ENCODE measurements at regions not wholly inside any gene's neighbourhood (a gene's known extent, or its start where the extent isn't known, plus 50 kb on each side); places are given as distances from the start of the nearest gene placed in this dataset.

DNA sequence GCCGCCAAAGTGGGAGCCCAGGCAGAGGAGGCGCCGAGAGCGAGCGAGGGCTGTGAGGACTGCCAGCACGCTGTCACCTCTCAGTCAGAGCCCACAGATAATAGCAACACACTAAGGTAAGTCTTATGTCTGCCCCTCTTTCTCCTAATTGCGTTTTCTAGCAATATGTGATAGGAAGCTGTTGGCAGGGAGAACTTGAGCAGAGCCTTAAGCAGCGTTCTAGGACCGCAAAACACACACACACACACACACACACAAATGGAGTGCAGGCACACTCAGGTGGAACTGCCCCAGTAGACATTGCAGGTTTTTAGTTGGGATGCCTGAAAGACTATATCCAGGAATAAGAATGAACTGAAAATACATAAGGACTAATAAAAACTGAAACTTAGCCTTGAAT is 1188.5 kb downstream of the NXPH1 start:
- Histone ChIP-seq H3K27me3 (ENCODE audit: control insufficient read depth, insufficient read depth, low read length) (no peaks in the 10 kb centered on the region), H3K4me3 (ENCODE audit: low read depth, low read length) (no peak overlapping the region), H3K36me3 (ENCODE audit: control insufficient read depth, insufficient read depth, low read length) (no peaks in the 10 kb centered on the region)
- FAIRE-seq (no peak), DNase-seq (ENCODE audit: low read depth) (no peak)
- TF ChIP-seq, protein P1, sequence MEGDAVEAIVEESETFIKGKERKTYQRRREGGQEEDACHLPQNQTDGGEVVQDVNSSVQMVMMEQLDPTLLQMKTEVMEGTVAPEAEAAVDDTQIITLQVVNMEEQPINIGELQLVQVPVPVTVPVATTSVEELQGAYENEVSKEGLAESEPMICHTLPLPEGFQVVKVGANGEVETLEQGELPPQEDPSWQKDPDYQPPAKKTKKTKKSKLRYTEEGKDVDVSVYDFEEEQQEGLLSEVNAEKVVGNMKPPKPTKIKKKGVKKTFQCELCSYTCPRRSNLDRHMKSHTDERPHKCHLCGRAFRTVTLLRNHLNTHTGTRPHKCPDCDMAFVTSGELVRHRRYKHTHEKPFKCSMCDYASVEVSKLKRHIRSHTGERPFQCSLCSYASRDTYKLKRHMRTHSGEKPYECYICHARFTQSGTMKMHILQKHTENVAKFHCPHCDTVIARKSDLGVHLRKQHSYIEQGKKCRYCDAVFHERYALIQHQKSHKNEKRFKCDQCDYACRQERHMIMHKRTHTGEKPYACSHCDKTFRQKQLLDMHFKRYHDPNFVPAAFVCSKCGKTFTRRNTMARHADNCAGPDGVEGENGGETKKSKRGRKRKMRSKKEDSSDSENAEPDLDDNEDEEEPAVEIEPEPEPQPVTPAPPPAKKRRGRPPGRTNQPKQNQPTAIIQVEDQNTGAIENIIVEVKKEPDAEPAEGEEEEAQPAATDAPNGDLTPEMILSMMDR (IDR thresholded peaks at IDR 0.05; ENCODE audit: insufficient read depth, low read length, severe bottlenecking): no peak

DNA sequence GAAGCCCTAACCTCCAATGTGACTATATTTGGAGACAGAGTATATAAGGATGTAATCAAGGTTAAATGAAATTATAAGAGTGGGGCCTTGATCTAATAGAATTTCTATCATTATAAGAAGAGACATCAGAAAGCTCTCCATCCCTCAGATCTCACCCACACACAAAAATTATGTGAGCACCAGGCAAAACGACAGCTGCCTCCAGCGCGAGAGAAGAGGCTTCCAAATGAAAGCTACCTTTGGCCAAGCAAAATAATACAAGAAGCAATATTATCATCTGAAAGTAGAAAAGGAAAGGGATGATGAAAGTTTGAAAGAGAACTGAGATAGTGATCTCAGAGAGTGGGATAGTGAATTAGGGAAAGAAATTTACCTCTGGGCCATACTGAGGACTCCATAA is 1192.5 kb downstream of the NXPH1 start:
- TF ChIP-seq, protein P1 (IDR thresholded peaks at IDR 0.05; ENCODE audit: insufficient read depth, low read length, severe bottlenecking): no peak
- H3K4me3 ChIP-seq (ENCODE audit: low read depth, low read length): no peak overlapping the region
- no peak for FAIRE-seq

DNA sequence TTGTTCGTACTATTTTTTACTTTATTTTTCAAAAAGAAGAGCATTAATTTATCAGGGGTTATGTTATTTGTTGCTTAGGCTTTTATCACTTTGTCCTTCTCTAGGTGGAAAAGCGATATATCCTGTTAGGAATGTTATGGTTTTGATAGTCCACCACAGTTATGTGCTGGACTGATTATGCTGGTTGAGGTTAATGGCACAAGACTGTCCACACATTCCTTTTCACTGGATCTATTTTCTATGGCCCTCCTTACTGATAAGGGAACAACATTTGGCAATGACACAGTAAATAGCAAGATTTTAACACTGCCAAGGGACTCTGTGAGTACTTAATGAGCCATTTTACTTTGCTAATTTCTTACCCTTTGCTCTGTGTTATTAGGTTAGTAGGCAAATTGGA is 1212.3 kb downstream of the NXPH1 start:
- TF ChIP-seq, protein P1 (IDR thresholded peaks at IDR 0.05; ENCODE audit: insufficient read depth, low read length, severe bottlenecking): no peak
- Histone ChIP-seq H3K27me3 (ENCODE audit: control insufficient read depth, insufficient read depth, low read length) (no peaks in the 10 kb centered on the region), H3K4me3 (ENCODE audit: low read depth, low read length) (no peak overlapping the region), H3K36me3 (ENCODE audit: control insufficient read depth, insufficient read depth, low read length) (no peaks in the 10 kb centered on the region)
- no peak for FAIRE-seq
- DNase-seq (ENCODE audit: low read depth): no peak

More for the DNA sequence above, 1192.5 kb downstream of the NXPH1 start:
- DNase-seq (ENCODE audit: low read depth): no peak
- Histone ChIP-seq H3K27me3 (ENCODE audit: control insufficient read depth, insufficient read depth, low read length) (no peaks in the 10 kb centered on the region), H3K36me3 (ENCODE audit: control insufficient read depth, insufficient read depth, low read length) (no peaks in the 10 kb centered on the region)

GRCh38 chr7:9657257-9657656 is 1223.8 kb downstream of the NXPH1 start:
- TF ChIP-seq, protein P1 (IDR thresholded peaks at IDR 0.05; ENCODE audit: insufficient read depth, low read length, severe bottlenecking): no peak
- no peak for FAIRE-seq
- no peak for DNase-seq (ENCODE audit: low read depth)
- Histone ChIP-seq H3K27me3 (ENCODE audit: control insufficient read depth, insufficient read depth, low read length) (no peaks in the 10 kb centered on the region), H3K4me3 (ENCODE audit: low read depth, low read length) (no peak overlapping the region), H3K36me3 (ENCODE audit: control insufficient read depth, insufficient read depth, low read length) (no peaks in the 10 kb centered on the region)

DNA sequence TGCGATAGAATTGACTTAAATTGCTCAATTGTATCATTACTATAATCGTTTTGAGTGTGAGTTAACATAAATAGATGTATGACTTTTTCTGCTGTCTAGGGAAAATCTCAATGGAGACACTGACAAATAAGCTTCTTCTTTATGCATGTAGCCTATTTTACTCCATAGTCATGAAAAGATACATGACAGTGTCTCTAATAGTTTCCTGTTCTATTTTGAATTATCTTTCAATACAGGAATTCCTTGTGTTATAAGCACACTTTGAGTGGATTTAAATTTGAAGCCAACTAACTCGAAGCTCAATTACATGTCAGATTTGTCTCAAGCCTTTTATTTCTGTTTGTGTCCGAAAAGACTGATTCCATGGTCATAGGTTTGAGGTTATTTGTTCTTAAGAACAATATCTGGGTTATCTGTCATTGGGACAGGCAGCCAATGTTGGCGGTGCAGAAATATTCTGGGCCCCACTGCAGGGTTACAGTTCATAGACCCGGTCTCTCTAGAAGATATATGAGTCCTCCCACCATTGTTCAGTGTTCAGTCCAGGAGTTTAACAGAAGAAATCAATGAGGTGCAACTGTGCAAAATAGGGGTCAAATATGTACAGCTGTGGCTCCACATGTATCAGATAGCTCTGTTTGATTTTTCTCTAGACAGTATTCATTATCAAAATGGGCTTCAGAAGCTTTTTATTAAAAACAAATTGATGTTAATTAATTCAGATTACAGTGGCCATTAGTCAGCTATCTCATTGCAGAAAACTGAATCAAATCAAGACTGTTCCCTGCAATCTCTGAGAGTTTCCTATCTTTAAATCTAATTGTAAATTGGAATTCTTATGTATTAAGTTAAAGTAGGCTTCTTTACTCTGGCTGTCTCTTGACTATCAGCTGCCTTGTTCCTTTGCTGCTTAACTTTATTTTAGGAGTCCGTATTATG is 1238.8 kb downstream of the NXPH1 start:
- FAIRE-seq (no peak), DNase-seq (ENCODE audit: low read depth) (no peak)
- no peaks in the 10 kb centered on the region for H3K27me3 ChIP-seq (ENCODE audit: control insufficient read depth, insufficient read depth, low read length)
- no peaks in the 10 kb centered on the region for H3K36me3 ChIP-seq (ENCODE audit: control insufficient read depth, insufficient read depth, low read length)
- TF ChIP-seq, protein P1 (IDR thresholded peaks at IDR 0.05; ENCODE audit: insufficient read depth, low read length, severe bottlenecking): no peak
- H3K4me3 ChIP-seq (ENCODE audit: low read depth, low read length): no peak overlapping the region
